Esophagus muscularis mucosa (tissue), 3 donors: ENCODE measurements at regions not wholly inside any gene's neighbourhood (a gene's known extent, or its start where the extent isn't known, plus 50 kb on each side); places are given as distances from the start of the nearest gene placed in this dataset.

Experiments
- CTCF ChIP-seq, 3 experiments: fragments of 200-600 bp in 2 of 3; fragments of 450-650 bp in 1 of 3; sonication (generic) in 2 of 3; IDR thresholded peaks; one replicate each; pipeline ENCODE4 v1.5.1; 2017 to 2019; ENCODE audit warnings: antibody characterized with exemption in 3 of 3, mild to moderate bottlenecking in 2 of 3, moderate library complexity in 1 of 3
- POLR2A ChIP-seq: fragments of 450-650 bp; IDR thresholded peaks from one replicate; pipeline ENCODE4 v1.6.1; 2017; ENCODE audit warnings: antibody characterized with exemption, moderate library complexity, mild to moderate bottlenecking, low read depth
- POLR2AphosphoS5 ChIP-seq, 2 donors: sonication (generic); formaldehyde crosslinking; IDR thresholded peaks; one replicate each; pipeline ENCODE4 v1.6.1; 2017; ENCODE audit warnings: antibody characterized with exemption in 2 of 2

- no peak for TF ChIP-seq POLR2A
- TF ChIP-seq POLR2AphosphoS5 (IDR thresholded peaks at IDR 0.05) = no peak
- no peak for TF ChIP-seq CTCF (IDR thresholded peaks at IDR 0.05)
Measured at GRCh38 chr4:54802336-54802735, 144.6 kb downstream of the KIT start.
